Epithelial cell of proximal tubule (primary cell): ENCODE measurements at regions not wholly inside any gene's neighbourhood (a gene's known extent, or its start where the extent isn't known, plus 50 kb on each side); places are given as distances from the start of the nearest gene placed in this dataset.

ENCODE experiments used
- DNase-seq: peaks from one replicate; pipeline ENCODE4 v3.0.0-alpha.2; 2011; ENCODE audit warnings: low read depth
- H3K4me3 ChIP-seq: 2 replicates; pipeline ENCODE4 v1.5.1; 2011; ENCODE audit warnings: low read depth, mild to moderate bottlenecking, low read length
- CTCF ChIP-seq: conservative IDR thresholded peaks from 2 replicates; pipeline ENCODE4 v1.5.1; 2012; ENCODE audit warnings: low read depth, mild to moderate bottlenecking, low read length

- H3K4me3 ChIP-seq = no peak overlapping the region
- TF ChIP-seq CTCF = peak; percentile 7
- DNase-seq = no peak
Observed at GRCh38 chr4:26127851-26128337, 192.9 kb upstream of the RBPJ start.

GRCh38 chr4:26130173-26130572, 190.6 kb upstream of the RBPJ start:
- no peak for TF ChIP-seq CTCF
- DNase-seq = no peak
- H3K4me3 ChIP-seq = no peak overlapping the region

- no peak for TF ChIP-seq CTCF
- DNase-seq = no peak
- no peak overlapping the region for H3K4me3 ChIP-seq
Observed at GRCh38 chr4:26130841-26131432, 189.9 kb upstream of the RBPJ start.

GRCh38 chr4:26131711-26132110, 189.1 kb upstream of the RBPJ start:
- TF ChIP-seq CTCF = no peak
- no peak for DNase-seq
- no peak overlapping the region for H3K4me3 ChIP-seq

GRCh38 chr4:26132858-26133257, 188.0 kb upstream of the RBPJ start:
- H3K4me3 ChIP-seq = no peak overlapping the region
- TF ChIP-seq CTCF = no peak
- DNase-seq = no peak

- no peak for TF ChIP-seq CTCF
- no peak for DNase-seq
- no peak overlapping the region for H3K4me3 ChIP-seq
Observed at GRCh38 chr4:26133840-26134239, 187.0 kb upstream of the RBPJ start.

- no peak for TF ChIP-seq CTCF
- H3K4me3 ChIP-seq = no peak overlapping the region
- no peak for DNase-seq
Observed at GRCh38 chr4:26135331-26135730, 185.5 kb upstream of the RBPJ start.
